IMR-90 (cell line): ENCODE measurements at regions not wholly inside any gene's neighbourhood (a gene's known extent, or its start where the extent isn't known, plus 50 kb on each side); places are given as distances from the start of the nearest gene placed in this dataset.

Experiments used
- ATAC-seq: fragments of 200-7000 bp; cut with Tn5 transposase; 2 replicates; pipeline ENCODE4 v1.9.1; 2020; ENCODE audit warnings: low read depth, mild to moderate bottlenecking, moderate library complexity
- BruUV-seq: library from RNA; stranded (reverse); fragments of 400-500 nt; replicated peaks from 2 replicates; lab custom pipeline; 2021; lab: Mats Ljungman, UMichigan
- CTCF ChIA-PET: fragments of 300-600 bp; formaldehyde crosslinking; extraction: SDS; loops from one replicate; lab custom pipeline; 2021; ENCODE audit warnings: antibody characterized with exemption; lab: Yijun Ruan, JAX
- POLR2A ChIA-PET: fragments of 300-600 bp; sonication (Branson Sonifier 250); formaldehyde crosslinking; loops from one replicate; lab custom pipeline; 2022; ENCODE audit warnings: antibody characterized with exemption; ENCODE audit not compliant: unreplicated experiment; lab: Charles Lee
- DNase-seq: peaks from one replicate; pipeline ENCODE4 v3.0.0; 2013
- H2AFZ ChIP-seq: replicated peaks from 2 replicates; pipeline ENCODE3; 2013; ENCODE audit warnings: low read length, mild to moderate bottlenecking; ENCODE audit not compliant: poor library complexity
- H2AK5ac ChIP-seq: 2 replicates; pipeline ENCODE4 v1.6.1; 2013; ENCODE audit warnings: low read depth, low read length, inconsistent platforms
- H2AK9ac ChIP-seq: replicated peaks from 2 replicates; pipeline ENCODE3; 2013; ENCODE audit warnings: mild to moderate bottlenecking, low read depth, low read length, moderate library complexity; ENCODE audit not compliant: poor library complexity
- H2BK120ac ChIP-seq: 2 replicates; pipeline ENCODE4 v1.6.1; 2013; ENCODE audit warnings: low read depth, low read length, inconsistent platforms
- H2BK15ac ChIP-seq: 3 replicates; pipeline ENCODE4 v1.6.1; 2013; ENCODE audit warnings: low read depth, low read length, inconsistent platforms
- H2BK20ac ChIP-seq: 2 replicates; pipeline ENCODE4 v1.6.1; 2013; ENCODE audit warnings: low read depth, mild to moderate bottlenecking, inconsistent platforms, low read length, moderate library complexity
- H2BK5ac ChIP-seq: 2 replicates; pipeline ENCODE4 v1.6.1; 2013; ENCODE audit warnings: mild to moderate bottlenecking, low read depth, low read length, inconsistent platforms; ENCODE audit not compliant: poor library complexity, severe bottlenecking
- H3K14ac ChIP-seq: replicated peaks from 2 replicates; pipeline ENCODE4 v1.6.1; 2013; ENCODE audit warnings: low read depth, low read length, inconsistent platforms
- H3K18ac ChIP-seq: 2 replicates; pipeline ENCODE4 v1.6.1; 2013; ENCODE audit warnings: low read depth, low read length, control low read depth
- H3K23ac ChIP-seq: 2 replicates; pipeline ENCODE4 v1.6.1; 2013; ENCODE audit warnings: low read depth, low read length, inconsistent platforms
- H3K27ac ChIP-seq: 2 replicates; pipeline ENCODE4 v1.5.1; 2013; ENCODE audit warnings: mild to moderate bottlenecking, control low read depth, low read length; ENCODE audit not compliant: insufficient read depth
- H3K27me3 ChIP-seq: 2 replicates; pipeline ENCODE4 v1.6.1; 2013; ENCODE audit warnings: low read length; ENCODE audit not compliant: control insufficient read depth, insufficient read depth
- H3K36me3 ChIP-seq: 2 replicates; pipeline ENCODE4 v1.6.1; 2013; ENCODE audit warnings: low read length, mixed read lengths; ENCODE audit not compliant: control insufficient read depth, insufficient read depth
- H3K4ac ChIP-seq: 2 replicates; pipeline ENCODE4 v1.6.1; 2013; ENCODE audit warnings: low read depth, low read length, inconsistent platforms
- H3K4me1 ChIP-seq: 2 replicates; pipeline ENCODE4 v1.6.1; 2013; ENCODE audit warnings: low read length, mixed read lengths; ENCODE audit not compliant: control insufficient read depth, insufficient read depth
- H3K4me2 ChIP-seq: 2 replicates; pipeline ENCODE4 v1.6.1; 2013; ENCODE audit warnings: low read depth, mild to moderate bottlenecking, control low read depth, low read length, moderate library complexity
- H3K4me3 ChIP-seq: 2 replicates; pipeline ENCODE4 v1.5.1; 2013; ENCODE audit warnings: low read depth, mild to moderate bottlenecking, control low read depth, low read length, moderate library complexity; ENCODE audit not compliant: insufficient read depth
- H3K56ac ChIP-seq: 2 replicates; pipeline ENCODE4 v1.6.1; 2013; ENCODE audit warnings: low read length, inconsistent platforms; ENCODE audit not compliant: insufficient read depth; ENCODE audit errors: extremely low read depth
- H3K79me1 ChIP-seq, 2 experiments: 2 replicates each; pipeline ENCODE4 v1.6.1; 2013; ENCODE audit warnings: low read length in 2 of 2, inconsistent platforms in 1 of 2, low read depth in 1 of 2
- H3K9ac ChIP-seq: 2 replicates; pipeline ENCODE4 v1.6.1; 2013; ENCODE audit warnings: low read depth, low read length, control low read depth
- H3K9me1 ChIP-seq: 2 replicates; pipeline ENCODE4 v1.6.1; 2013; ENCODE audit warnings: low read length, inconsistent platforms; ENCODE audit not compliant: insufficient read depth
- H3K9me3 ChIP-seq: 2 replicates; pipeline ENCODE4 v1.6.1; 2013; ENCODE audit warnings: low read length; ENCODE audit not compliant: control insufficient read depth, insufficient read depth
- H4K20me1 ChIP-seq: 2 replicates; pipeline ENCODE4 v1.6.1; 2013; ENCODE audit warnings: low read length, inconsistent platforms; ENCODE audit not compliant: insufficient read depth
- H4K5ac ChIP-seq: 2 replicates; pipeline ENCODE4 v1.6.1; 2013; ENCODE audit warnings: mild to moderate bottlenecking, low read depth, low read length, control low read depth
- H4K8ac ChIP-seq, 2 experiments: 2 replicates each; pipeline ENCODE4 v1.6.1; 2013; ENCODE audit warnings: low read depth in 2 of 2, low read length in 2 of 2, control low read depth in 1 of 2, inconsistent platforms in 1 of 2
- H4K91ac ChIP-seq: 2 replicates; pipeline ENCODE4 v1.6.1; 2013; ENCODE audit warnings: low read depth, low read length, inconsistent platforms; ENCODE audit not compliant: insufficient read depth
- BHLHE40 ChIP-seq: fragments of 150-350 bp; IDR thresholded peaks from 2 replicates; pipeline ENCODE4 v1.6.1; 2016; ENCODE audit warnings: mild to moderate bottlenecking, low read depth, low read length
- CEBPB ChIP-seq: IDR thresholded peaks from 2 replicates; pipeline ENCODE4 v1.6.1; 2012; ENCODE audit warnings: low read depth, low read length, improper control_type of control experiment
- CHD1 ChIP-seq: IDR thresholded peaks from 2 replicates; pipeline ENCODE4 v1.6.1; 2012; ENCODE audit warnings: low read depth, low read length, improper control_type of control experiment
- CTCF ChIP-seq: conservative IDR thresholded peaks from 2 replicates; pipeline ENCODE4 v1.5.1; 2012; ENCODE audit warnings: mild to moderate bottlenecking, low read depth, low read length, improper control_type of control experiment
- ELK1 ChIP-seq: fragments of 150-350 bp; IDR thresholded peaks from 2 replicates; pipeline ENCODE4 v1.6.1; 2016; ENCODE audit warnings: low read depth, mild to moderate bottlenecking, low read length, moderate library complexity, borderline replicate concordance
- FOS ChIP-seq: fragments of 150-350 bp; IDR thresholded peaks from 2 replicates; pipeline ENCODE4 v1.6.1; 2016; ENCODE audit warnings: low read depth, low read length
- MAFK ChIP-seq: IDR thresholded peaks from 2 replicates; pipeline ENCODE4 v1.6.1; 2012; ENCODE audit warnings: low read depth, low read length, improper control_type of control experiment
- MAZ ChIP-seq: IDR thresholded peaks from 2 replicates; pipeline ENCODE4 v1.6.1; 2012; ENCODE audit warnings: low read depth, mild to moderate bottlenecking, low read length, improper control_type of control experiment, moderate library complexity, borderline replicate concordance
- MXI1 ChIP-seq: IDR thresholded peaks from 2 replicates; pipeline ENCODE4 v1.6.1; 2012; ENCODE audit warnings: low read depth, mild to moderate bottlenecking, low read length, moderate library complexity, borderline replicate concordance
- NFE2L2 ChIP-seq: fragments of 150-350 bp; IDR thresholded peaks from 2 replicates; pipeline ENCODE4 v1.6.1; 2016; ENCODE audit warnings: low read depth, mild to moderate bottlenecking, low read length
- POLR2A ChIP-seq: IDR thresholded peaks from 2 replicates; pipeline ENCODE4 v1.6.1; 2012; ENCODE audit warnings: mild to moderate bottlenecking, low read depth, low read length
- RAD21 ChIP-seq: IDR thresholded peaks from 2 replicates; pipeline ENCODE4 v1.6.1; 2012; ENCODE audit warnings: low read length, improper control_type of control experiment
- RCOR1 ChIP-seq: IDR thresholded peaks from 2 replicates; pipeline ENCODE4 v1.6.1; 2012; ENCODE audit warnings: mild to moderate bottlenecking, low read length, improper control_type of control experiment; ENCODE audit not compliant: insufficient replicate concordance
- RFX5 ChIP-seq: IDR thresholded peaks from 2 replicates; pipeline ENCODE4 v1.8.0; 2012; ENCODE audit warnings: low read depth, mild to moderate bottlenecking, low read length, moderate library complexity
- SMC3 ChIP-seq: fragments of 150-350 bp; IDR thresholded peaks from 2 replicates; pipeline ENCODE4 v1.6.1; 2016; ENCODE audit warnings: low read depth, mild to moderate bottlenecking, antibody characterized with exemption, low read length, moderate library complexity
- USF2 ChIP-seq: fragments of 150-350 bp; IDR thresholded peaks from 2 replicates; pipeline ENCODE4 v1.6.1; 2017; ENCODE audit warnings: mild to moderate bottlenecking, antibody characterized with exemption, low read length, low read depth
- WGBS, 2 experiments: methylation state at CpG; one replicate each; pipeline versions ENCODE4 v1.1.5 to v1.1.7; 2013; ENCODE audit warnings: missing lambda C conversion rate in 2 of 2; ENCODE audit not compliant: insufficient read length in 1 of 2; ENCODE audit errors: extremely low coverage in 2 of 2; 5-methylcytosine and 5-hydroxymethylcytosine counted together
- dilution Hi-C: fragments of 300-500 bp; cut with HindIII; formaldehyde crosslinking; loops from one replicate; pipeline ENCODE4 v1.14.3; 2018; ENCODE audit warnings: low sequenced_read_pairs; ENCODE audit not compliant: unreplicated experiment
- in situ Hi-C: fragments of 300-500 bp; cut with MboI; formaldehyde crosslinking; loops from 3 replicates; pipeline ENCODE4 v1.14.3; 2019; ENCODE audit warnings: low sequenced_read_pairs, inconsistent platforms, mixed read lengths
- intact Hi-C: fragments of 100-400 bp; cut with micrococcal nuclease; formaldehyde crosslinking; loops from 2 replicates; pipeline ENCODE4 v1.10.0; 2022

GRCh38 chr4:154998284-154998683, 210.2 kb upstream of the NPY2R start:
- Histone ChIP-seq H2BK5ac (peak overlapping the region; percentile 33), H3K14ac (no peak overlapping the region), H4K91ac (no peak overlapping the region), H3K4me2 (no peak overlapping the region), H3K56ac (no peak overlapping the region), H2BK120ac (no peak overlapping the region), H2AK5ac (no peak overlapping the region), H3K27ac (no peak overlapping the region), H3K36me3 (no peaks in the 10 kb centered on the region), H3K27me3 (no peaks in the 10 kb centered on the region), H2AK9ac (no peak overlapping the region), H3K9me1 (no peaks in the 10 kb centered on the region), H4K5ac (no peak overlapping the region), H2BK20ac (no peak overlapping the region), H3K79me1 (no peaks in the 10 kb centered on the region), H3K4me1 (no peaks in the 10 kb centered on the region), H2AFZ (no peak overlapping the region), H3K18ac (no peak overlapping the region), H3K9me3 (peaks cover 2% of the 10 kb centered on the region; the same call in 1 of the 2 replicates), H4K8ac (no peak overlapping the region), H3K9ac (no peak overlapping the region), H3K4ac (no peak overlapping the region), H3K23ac (no peak overlapping the region), H3K4me3 (no peak overlapping the region), H4K20me1 (no peaks in the 10 kb centered on the region), H2BK15ac (no peak overlapping the region)
- no TSS peak for BruUV-seq
- DNase-seq: peak; percentile 19
- in situ Hi-C loops (loop anchor here (25.0 kb wide), 1 partner anchor 789 kb away; no protein-coding TSS in a partner anchor), intact Hi-C loops (no loop called here), dilution Hi-C loops (no loop called here)
- no CpG with 5 or more reads among the region's 3 CpGs for WGBS, 2 experiments
- CTCF ChIA-PET: no interaction called here
- TF ChIP-seq USF2 (no peak), ELK1 (no peak), RFX5 (no peak), CTCF (no peak), MAFK (no peak), BHLHE40 (no peak), CEBPB (no peak), SMC3 (no peak), FOS (no peak), RCOR1 (no peak), RAD21 (no peak), MAZ (no peak), NFE2L2 (no peak), CHD1 (no peak), POLR2A (no peak), MXI1 (no peak)
- POLR2A ChIA-PET: no interaction called here
- peak; percentile 42; the same call in 1 of the 2 replicates for ATAC-seq
